Mucosa of gallbladder (tissue), 1 donor: ENCODE measurements at regions not wholly inside any gene's neighbourhood (a gene's known extent, or its start where the extent isn't known, plus 50 kb on each side); places are given as distances from the start of the nearest gene placed in this dataset.
"Not testable (repeated sequence)": the region's sequence is repeated elsewhere in the genome, so short reads cannot be mapped to it uniquely, and the experiment has no call there.

Experiments used
- DNase-seq: peaks from one replicate; pipeline ENCODE4 v3.0.0-alpha.2; 2020; ENCODE audit warnings: low spot score
- donor health status: DM: no; HTN: no; CAD: no.

DNA sequence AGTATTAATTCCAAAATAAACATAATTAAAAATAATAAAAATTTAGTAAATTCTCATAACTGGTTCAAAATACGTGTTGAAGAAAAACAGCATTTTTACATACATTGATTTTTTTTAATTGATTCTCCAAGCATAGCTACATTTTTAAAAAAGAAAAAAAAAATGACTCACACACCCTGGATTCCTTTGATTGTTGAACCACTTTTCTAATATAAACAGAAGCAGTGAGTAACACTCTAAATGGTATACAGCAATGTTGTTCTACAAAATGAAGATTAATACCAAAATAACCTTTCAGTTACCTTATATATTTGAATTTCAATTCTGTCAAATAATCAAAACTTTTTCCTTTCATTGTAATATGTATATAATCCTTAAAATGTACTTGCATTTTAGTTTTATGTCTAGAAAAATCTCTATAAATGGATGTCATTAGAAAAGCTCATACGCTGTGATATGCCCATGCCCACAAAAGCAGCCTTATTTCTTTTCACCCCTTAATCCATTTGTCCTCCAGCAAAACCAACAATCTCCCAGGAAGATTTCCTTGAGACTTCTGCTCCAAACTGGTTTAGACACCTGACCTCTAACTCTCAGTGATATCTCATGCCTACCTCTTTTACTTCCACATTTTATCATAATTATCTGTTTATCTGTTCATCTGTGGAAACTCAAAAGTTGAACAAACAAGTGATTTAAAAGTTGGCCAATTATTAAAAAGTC is 246.4 kb upstream of the NR5A2 start:
- DNase-seq, result no peak

DNA sequence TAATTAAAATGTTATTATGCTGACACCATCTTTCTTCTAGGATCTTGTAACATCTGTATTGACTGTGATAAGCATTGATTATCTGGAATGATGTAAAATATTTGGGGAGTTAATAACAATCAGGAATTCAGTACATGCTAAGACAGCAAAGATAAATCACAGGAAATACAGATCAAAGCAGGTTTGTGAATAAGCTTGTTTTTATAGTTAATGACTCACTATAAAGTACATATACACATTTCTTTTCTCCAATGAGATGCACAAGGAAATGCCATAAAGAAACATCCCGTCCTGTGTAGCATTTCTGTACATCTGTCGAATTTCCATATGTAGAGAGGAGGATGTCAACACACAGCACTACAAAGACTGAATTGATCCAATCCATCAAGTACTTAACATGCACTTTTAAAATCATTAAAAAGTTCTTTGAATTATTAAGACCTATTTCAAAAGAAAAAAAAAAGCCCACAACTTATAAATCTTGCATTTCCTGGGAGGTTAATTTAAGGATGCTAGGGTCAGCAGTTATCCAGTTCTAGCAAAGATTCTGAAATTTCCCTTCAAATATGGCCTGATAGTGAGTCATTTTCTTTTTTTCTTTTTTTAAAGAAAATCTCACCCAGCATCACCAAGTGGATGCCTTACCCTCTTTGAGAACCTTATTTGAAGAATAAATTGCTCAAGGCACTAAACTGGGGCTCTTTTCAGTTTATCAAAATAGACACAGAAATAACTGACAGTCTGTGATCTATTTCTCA is 243.2 kb upstream of the NR5A2 start:
- DNase-seq, result no peak

DNA sequence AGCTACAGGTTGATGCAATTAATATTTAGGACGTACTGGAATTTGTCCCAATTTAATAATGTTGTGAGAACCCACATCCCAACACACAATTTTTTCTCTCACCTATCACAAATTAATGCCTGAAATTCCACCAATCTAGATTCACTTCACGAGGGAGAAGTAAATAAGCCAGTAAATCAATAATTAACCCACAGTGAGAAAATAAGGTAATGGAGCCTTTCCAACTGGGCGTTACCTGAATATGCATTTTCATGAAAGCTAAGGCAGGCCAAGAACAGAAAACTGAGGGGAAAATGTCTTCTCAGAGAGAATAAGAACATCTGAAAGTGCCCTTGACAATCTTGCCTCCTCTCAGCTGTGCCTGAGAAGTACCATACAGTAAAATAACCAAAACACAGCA is 240.8 kb upstream of the NR5A2 start:
- DNase-seq, result no peak

DNA sequence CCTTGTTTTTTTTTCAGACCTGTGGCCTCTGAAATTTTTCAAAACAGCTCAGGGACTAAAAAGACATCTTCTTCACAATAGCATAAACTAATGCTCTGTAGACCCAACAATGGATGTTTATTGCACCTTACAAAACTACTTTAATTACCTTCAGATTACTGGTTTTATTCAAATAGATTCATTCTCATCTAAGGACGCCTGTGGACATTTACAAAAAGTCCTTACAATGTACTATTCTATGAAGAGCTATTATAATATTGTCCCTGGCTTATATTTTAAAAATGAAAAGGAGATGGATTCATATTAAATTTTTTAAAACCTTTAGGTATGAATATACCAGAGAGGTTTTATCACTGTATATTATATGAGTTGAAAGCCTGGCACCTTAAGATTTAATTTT is 238.4 kb upstream of the NR5A2 start:
- DNase-seq, result no peak

DNA sequence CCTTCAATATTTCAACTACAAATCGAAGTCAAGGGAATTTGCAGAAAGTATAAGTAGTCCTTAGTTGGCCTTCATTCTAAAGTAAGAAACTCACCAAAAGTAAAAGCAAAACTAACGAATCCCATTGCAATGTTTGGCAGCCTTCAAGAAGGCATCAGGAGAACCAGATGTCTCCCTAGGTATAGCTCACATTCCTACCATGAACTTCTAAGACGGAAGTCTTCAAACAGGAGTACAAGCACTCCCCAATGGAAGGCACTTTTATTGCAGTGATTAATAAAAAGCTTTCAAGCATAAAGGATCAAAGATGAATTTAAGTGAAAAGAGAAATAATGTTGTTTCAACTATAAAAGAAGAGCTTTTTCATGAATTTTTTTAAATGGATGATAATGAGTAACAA is 236.0 kb upstream of the NR5A2 start:
- no peak for DNase-seq

DNA sequence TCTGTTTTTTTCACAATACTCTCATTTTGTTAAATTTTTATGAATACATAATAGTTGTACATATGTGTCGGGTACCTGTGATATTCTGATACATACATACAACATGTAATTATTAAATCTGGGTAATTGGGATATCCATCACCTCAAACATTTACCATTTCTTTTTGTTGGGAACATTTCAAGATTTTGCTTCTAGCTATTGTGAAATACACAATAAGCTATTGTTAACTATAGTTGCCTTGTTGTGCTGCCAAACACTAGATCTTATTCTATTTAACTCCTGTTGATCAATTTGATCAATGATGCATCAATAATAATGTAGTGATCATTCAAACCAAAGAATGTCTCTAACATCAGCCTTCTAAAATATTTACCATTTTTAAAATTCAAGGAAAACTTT is 234.6 kb upstream of the NR5A2 start:
- DNase-seq, result no peak

DNA sequence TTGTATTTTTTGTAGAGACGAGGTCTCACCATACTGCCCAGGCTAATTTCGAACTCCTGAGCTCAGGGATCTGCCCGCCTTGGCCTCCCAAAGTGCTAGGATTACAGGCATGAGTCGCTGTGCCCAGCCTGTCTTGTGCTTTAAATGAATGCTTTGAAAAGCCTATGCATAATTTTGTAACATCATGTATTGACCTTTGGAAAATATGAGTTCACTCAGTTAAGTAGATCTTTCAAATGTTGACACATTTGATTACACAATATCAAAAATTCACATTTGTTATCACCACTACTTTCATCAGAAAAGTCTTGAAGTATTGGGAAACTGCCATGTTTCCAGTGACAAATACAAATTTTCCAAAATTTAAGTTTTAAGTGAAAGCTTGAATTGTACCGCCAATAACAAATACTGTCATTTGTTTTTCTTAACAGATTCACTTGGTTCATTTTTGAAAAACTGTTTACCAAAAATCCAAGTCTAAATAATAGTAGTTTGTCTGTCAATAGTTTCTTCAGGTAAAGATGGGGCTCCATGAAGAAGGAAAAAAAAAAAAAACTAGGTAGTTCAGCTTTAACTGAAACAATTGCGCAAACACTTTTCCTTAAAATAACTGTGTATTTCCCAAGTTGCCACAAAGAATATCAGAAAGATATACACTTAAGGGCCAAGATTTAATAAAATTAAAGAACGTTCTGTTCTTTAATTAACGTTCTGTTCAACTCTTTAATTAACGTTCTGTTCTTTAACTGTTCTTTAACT is 233.2 kb upstream of the NR5A2 start:
- DNase-seq, result no peak

DNA sequence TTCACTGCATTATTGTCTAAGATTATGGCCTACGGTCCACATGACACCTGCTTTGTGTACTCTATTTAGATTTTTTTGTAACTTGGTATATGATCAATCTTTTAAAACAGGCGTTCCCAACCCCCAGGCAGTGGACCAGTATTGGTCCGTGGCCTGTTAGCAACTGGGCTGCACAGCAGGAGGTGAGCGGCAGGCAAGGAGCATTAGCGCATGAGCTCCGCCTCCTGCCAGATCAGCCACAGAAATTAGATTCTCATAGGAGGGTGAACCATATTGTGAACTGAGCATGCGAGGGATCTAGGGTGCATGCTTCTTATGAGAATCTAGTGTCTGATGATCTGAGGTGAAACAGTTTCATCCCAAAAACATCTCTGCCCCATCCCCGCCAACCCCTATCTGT is 228.4 kb upstream of the NR5A2 start:
- no peak for DNase-seq

DNA sequence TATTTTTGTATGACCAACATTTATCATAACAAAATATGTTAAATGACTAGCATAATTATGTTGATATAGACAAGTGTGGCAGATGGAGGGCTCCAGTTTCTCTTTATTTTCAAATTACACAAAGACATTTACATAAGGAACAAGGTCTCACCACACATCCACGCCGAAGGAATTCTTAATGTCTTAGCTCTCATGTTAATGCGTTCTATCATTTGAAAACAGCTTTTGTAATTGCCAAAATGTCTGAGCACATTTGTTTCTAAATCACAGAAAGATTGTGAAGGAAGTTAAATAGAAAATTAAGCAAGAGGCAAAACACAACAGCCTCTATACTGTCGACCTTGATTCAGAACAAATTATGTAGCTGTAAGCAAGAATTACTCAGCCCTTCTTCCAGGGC is 223.0 kb upstream of the NR5A2 start:
- DNase-seq, result no peak

DNA sequence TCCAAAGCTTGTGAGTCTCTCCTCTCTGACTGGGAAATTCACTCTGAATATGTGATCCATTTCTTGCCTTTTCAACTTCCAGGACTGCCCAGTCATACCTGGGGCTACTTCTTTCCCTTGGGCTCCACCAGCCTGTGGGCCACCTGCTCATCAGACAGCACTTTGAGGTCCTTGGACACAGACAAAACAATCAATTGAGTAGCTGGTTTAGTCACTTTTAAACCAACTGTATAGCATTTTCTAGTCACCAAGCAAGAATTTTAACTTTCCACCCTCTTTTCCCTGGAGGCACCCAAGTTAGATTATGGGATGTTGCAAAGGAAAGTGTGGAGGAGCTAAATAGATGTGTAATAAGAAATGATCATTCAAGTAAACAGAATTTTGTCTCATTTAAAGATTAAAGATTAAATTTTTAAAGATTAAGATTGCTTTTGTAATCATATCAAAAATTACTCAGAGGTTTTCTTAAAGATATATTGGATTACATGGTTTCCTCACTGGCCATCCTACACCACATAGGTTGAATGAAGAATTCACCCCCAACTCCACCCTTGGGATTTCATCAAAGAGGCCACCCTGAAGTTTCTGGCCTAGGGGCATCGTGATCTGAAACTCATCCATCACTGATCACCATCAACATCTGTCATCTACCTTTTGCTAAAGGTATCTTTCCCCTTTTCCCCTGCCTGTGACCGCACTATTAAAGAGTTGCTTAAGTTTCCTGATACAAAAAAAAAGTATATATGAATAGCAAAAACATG is 219.2 kb upstream of the NR5A2 start:
- no peak for DNase-seq

DNA sequence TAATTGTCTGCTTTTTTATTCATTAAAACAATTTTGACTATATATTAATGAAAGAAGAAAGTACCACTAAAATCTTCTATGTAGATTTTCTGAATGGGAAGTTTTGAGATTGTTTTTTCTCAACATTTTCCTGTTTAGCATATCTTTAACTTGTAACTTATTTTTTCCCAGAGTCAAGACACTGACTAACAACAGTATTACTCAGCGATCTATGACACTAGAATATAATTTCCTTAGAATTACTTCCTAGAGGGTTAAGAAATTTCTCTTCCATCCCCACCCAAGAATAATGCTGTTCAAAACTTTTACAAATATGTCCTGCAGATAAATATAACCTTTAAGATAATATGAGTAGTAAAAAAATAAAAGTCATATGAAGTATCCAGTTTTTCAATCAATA is 218.2 kb upstream of the NR5A2 start:
- no peak for DNase-seq

DNA sequence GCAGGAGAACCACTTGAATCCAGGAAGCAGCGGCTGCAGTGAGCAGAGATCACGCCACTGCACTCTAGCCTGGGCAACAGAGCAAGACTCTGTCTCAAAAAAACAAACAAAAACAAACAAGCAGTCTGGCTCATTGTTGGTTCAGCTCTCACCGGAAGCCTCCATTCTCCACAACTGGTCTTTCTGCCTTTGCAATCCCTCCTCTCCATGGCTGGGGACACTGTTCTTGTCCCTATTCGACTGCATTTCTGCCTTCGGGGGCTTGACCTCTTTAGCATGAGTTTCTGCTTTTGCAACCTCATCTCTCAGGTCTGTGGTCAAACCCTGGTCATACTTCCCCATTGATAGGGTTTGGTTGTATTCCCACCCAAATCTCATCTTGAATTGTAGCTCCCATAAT is 216.3 kb upstream of the NR5A2 start:
- DNase-seq, result no peak

DNA sequence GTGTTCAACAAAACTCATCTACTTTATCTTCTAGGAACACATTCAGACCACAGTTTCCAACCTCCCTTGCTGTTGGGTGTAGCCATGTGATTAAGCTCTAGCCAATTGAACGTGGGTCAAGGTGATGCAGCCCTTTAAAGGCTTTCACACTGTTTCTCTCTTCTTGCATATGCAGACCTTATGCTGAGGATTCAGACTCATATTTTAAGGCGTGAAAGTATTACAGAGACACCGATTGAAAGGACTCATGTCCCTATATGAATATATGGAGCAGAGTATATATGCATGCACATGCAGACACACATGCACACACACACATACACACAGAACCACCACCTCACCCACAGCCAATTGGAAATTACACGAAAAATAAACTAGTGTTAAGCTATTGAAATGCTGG is 214.3 kb upstream of the NR5A2 start:
- DNase-seq, result no peak

DNA sequence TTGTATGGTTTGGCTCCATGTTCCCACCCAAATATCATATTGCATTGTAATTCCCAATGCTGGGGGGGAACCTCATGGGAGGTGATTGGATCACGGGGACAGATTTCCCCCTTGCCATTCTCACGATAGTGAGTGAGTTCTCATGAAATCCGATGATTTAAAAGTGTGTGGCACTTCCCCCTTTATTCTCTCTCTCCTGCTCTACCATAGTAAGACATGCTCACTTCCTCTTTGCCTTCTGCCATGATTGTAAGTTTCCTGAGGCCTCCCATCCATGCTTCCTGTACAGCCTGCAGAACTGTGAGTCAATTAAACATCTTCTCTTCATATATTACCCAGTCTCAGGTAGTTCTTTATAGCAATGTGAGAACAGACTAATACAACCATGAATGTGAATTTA is 211.6 kb upstream of the NR5A2 start:
- no peak for DNase-seq

DNA sequence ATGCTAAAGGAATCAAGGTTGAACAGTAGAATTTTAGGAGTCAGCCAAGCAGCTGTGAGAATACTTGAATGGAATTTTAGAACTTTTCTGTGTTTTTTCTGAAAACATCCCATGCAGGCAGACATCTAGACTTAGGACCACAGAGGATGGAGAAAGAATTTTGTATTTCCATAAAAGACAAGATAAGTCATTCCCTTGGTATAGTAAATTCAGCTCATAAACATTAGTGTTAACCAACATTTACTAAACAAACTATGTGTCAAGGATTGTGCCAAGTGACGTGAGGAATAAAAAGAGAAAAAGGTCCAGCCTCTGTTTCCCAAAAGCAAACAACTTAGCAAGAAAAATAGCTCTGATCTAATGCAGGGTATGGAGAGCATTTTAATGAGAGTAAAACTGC is 210.2 kb upstream of the NR5A2 start:
- DNase-seq, result no peak

DNA sequence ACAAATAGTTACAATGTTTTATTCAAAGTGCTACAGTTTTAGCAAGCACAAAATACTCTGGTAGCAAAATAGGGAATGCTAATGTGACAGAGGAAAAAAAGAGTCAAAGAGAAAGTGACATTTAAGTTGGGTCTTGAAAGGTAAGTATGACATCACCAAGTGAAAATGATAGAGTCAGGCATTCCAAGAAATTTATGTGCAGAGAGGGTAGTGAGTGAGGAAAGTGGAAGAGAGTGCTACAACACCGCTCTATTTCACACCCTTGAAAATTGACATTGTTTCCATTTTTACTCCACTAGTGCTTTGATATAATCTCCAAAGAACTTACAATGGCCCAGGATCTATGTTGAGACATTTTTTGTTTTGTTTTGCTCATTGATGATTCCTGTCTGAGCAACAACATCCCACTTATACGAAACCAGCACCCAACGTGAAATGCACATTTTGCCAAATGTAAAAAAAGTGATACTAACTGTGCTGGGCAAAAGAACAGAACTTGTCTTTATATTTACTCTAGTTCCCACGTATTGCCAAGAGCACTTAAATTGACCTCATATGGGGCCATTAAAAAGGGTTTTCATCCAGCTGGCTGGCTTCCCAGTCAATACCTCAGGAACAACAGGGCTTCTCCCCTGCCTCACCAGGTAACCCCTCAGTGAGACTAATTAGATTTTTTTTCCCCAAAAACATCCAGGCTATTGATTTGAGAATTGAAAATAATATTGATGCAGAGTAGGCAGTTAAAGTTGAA is 206.3 kb upstream of the NR5A2 start:
- no peak for DNase-seq

DNA sequence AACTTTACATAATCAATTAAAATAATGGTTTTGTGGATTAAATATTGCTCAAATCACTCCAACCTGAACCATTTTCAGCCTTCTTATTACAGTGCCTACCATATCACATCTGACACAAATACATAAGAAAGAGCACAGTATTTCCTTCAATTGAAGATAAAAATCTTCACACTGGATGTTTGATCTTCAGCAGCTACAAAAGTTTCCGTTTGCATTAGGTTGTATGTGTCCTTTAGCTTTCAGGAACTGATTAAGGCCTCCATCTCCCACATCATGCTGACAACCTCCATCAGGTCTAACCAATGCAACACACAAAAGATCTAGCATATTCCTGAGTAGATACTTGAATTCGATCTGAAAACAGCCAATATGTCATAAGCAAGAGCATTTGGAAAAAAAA is 195.1 kb upstream of the NR5A2 start:
- no peak for DNase-seq

DNA sequence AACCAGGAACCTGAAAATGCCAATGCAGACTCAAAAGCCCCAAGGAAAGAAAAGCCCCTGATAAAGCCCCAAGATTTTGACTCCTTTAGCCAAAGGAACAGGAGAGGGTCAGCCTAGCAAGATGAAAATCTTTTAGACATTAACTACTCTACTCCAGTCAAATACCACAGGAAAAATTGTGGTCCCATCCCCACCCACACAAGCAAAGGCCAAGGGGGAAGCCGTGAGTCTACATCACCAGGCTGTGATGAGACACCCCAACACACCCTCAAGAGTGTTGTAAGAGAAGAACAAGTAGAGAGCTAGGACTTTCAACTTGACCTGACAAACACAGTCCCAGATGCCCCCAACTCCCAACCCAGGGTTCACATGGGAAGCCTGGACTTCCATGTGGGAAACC is 192.8 kb upstream of the NR5A2 start:
- DNase-seq, result no peak

DNA sequence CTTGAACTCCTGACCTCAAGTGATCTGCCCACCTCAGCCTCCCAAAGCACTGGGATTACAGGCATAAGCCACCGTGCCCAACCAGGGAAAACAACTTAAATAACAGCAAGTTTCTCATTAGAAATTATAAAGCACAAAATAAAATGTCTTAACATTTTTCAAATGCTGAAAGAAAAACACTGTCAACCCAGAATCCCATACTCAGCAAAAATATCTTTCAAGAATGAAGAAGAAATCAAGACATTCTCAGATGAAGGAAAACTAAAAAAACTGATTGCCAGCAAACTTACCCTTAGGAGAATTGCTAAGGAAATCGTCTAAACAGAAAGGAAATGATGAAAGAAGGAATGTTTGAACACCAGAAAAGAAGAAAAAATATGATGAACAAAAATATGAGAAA is 191.1 kb upstream of the NR5A2 start:
- DNase-seq, result no peak

DNA sequence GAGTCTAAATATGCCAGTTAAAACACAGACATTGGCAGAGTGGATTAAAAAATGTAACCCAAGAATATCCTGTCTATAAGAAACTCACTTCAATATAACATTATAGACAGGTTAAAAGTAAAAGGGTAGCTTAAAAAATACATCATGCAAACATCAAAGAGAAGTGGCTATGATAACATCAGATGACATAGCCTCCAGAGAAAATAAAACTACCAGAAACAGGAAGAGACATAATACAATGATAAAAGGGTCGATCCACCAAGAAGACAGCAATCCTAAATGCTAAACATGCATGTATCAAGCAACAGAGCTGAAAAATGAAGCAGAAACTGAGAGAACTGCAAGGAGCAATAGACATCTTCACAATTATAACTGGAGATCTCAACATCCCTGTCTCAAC is 190.2 kb upstream of the NR5A2 start:
- no peak for DNase-seq

DNA sequence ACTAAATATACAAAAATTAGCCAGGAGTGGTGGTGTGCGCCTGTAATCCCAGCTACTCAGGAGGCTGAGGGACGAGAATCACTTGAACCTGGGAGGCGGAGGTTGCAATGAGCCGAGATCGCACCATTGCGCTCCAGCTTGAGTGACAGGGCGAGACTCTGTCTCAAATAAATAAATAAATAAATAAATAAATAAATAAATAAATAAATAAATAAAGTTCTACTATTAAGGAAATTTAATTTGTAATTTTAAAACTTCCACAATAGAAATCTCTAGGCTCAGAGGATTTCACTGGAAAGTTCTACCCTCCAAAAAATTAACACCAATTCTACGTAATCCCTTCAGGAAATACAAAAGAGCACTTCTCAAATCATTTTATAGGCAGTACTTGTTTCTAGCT is 187.9 kb upstream of the NR5A2 start:
- DNase-seq, result not testable (repeated sequence)

DNA sequence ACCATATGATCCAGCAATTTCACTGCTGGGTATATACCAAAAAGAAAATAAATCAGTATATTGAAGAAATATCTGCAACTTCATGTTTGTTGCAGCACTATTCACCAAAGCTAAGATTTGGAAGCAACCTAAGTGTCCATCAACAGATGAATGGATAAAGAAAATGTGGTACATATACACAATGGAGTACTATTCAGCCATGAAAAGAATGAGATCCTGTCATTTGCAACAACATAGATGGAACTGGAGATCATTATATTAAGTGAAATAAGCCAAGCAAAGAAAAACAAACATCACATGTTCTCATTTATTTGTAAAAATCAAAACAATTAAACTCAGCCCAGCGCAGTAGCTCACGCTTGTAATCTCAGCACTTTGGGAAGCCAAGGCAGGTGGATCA is 184.4 kb upstream of the NR5A2 start:
- not testable (repeated sequence) for DNase-seq
